HepG2 (cell line): ENCODE measurements at regions not wholly inside any gene's neighbourhood (a gene's known extent, or its start where the extent isn't known, plus 50 kb on each side); places are given as distances from the start of the nearest gene placed in this dataset.

ENCODE experiments used
- ATAC-seq: fragments of 200-7000 bp; cut with Tn5 transposase; 3 replicates; pipeline ENCODE4 v1.9.1; 2020; ENCODE audit warnings: mild to moderate bottlenecking, moderate library complexity
- BruUV-seq: library from RNA; stranded (reverse); fragments of 400-500 nt; replicated peaks from 2 replicates; lab custom pipeline; 2021; lab: Mats Ljungman, UMichigan
- CTCF ChIA-PET: fragments of 300-600 bp; formaldehyde crosslinking; extraction: SDS; loops from one replicate; lab custom pipeline; 2021; ENCODE audit warnings: low total read pairs, inconsistent platforms, low intra/inter-chr PET ratio; lab: Yijun Ruan, JAX
- POLR2A ChIA-PET: fragments of 350-600 bp; sonication (Branson Sonifier 250); formaldehyde crosslinking; loops from one replicate; lab custom pipeline; 2020; ENCODE audit warnings: antibody characterized with exemption, inconsistent platforms; lab: Yijun Ruan, JAX
- DNase-seq: peaks from one replicate; pipeline ENCODE4 v3.0.0-alpha.2; 2015; ENCODE audit warnings: low spot score
- FAIRE-seq: peaks from 3 replicates; lab custom pipeline; 2011; peaks lifted over from hg19 to GRCh38; lab: Jason Lieb, UNC
- H2AFZ ChIP-seq: one replicate; pipeline ENCODE4 v1.6.1; 2011; ENCODE audit warnings: low read length, inconsistent platforms
- H3K27ac ChIP-seq: fragments of 300-600 bp; 3 replicates; pipeline ENCODE4 v1.8.0; 2011; ENCODE audit warnings: mixed run types, mild to moderate bottlenecking, mixed read lengths, low read length, inconsistent platforms; ENCODE audit not compliant: insufficient read depth; ENCODE audit errors: extremely low read length
- H3K27me3 ChIP-seq, 2 experiments: fragments of 200-600 bp in 1 of 2; 2 replicates in 1 of 2; 3 replicates in 1 of 2; pipeline versions ENCODE4 v1.6.0 to v1.8.0; 2011; ENCODE audit warnings: low read length in 2 of 2, mild to moderate bottlenecking in 2 of 2, moderate library complexity in 2 of 2, inconsistent platforms in 1 of 2; ENCODE audit not compliant: insufficient read depth in 2 of 2, control insufficient read depth in 1 of 2
- H3K36me3 ChIP-seq, 2 experiments: fragments of 200-600 bp in 1 of 2; replicated peaks in 1 of 2; 2 replicates in 1 of 2; 3 replicates in 1 of 2; pipeline versions ENCODE4 v1.5.1 to v1.8.0; 2011; ENCODE audit warnings: low read length in 2 of 2, inconsistent platforms in 1 of 2; ENCODE audit not compliant: insufficient read depth in 2 of 2, control insufficient read depth in 1 of 2
- H3K4me1 ChIP-seq: 2 replicates; pipeline ENCODE4 v1.5.1; 2012; ENCODE audit warnings: low read length, inconsistent platforms; ENCODE audit not compliant: insufficient read depth
- H3K4me2 ChIP-seq: 2 replicates; pipeline ENCODE4 v1.6.0; 2011; ENCODE audit warnings: low read depth, low read length, inconsistent platforms
- H3K4me3 ChIP-seq, 3 experiments: fragments of 200-600 bp in 1 of 3; sonication (generic), shearing (Covaris generic) in 1 of 3; replicated peaks in 1 of 3; 2 replicates each; pipeline ENCODE4 v1.5.1; 2011 to 2016; ENCODE audit warnings: low read length in 3 of 3, inconsistent platforms in 2 of 3, low read depth in 2 of 3, mild to moderate bottlenecking in 2 of 3, control low read depth in 1 of 3, mixed read lengths in 1 of 3; ENCODE audit not compliant: insufficient read depth in 1 of 3
- H3K79me2 ChIP-seq: one replicate; pipeline ENCODE4 v1.6.1; 2011; ENCODE audit warnings: low read length, inconsistent platforms; ENCODE audit not compliant: insufficient read depth
- H3K9ac ChIP-seq: 2 replicates; pipeline ENCODE4 v1.6.0; 2011; ENCODE audit warnings: mild to moderate bottlenecking, low read depth, low read length, inconsistent platforms; ENCODE audit not compliant: insufficient read depth
- H3K9me3 ChIP-seq: 2 replicates; pipeline ENCODE4 v1.5.1; 2012; ENCODE audit warnings: mild to moderate bottlenecking, low read length
- H4K20me1 ChIP-seq: 2 replicates; pipeline ENCODE4 v1.6.0; 2011; ENCODE audit warnings: inconsistent platforms, mild to moderate bottlenecking, low read length, moderate library complexity; ENCODE audit not compliant: insufficient read depth
- FOXP1 ChIP-seq, 2 experiments: fragments of 450-650 bp in 1 of 2; IDR thresholded peaks; 2 replicates each; pipeline ENCODE4 v1.6.1; 2017 to 2018; ENCODE audit warnings: antibody characterized with exemption in 1 of 2
- NFIB ChIP-seq: sonication (generic); formaldehyde crosslinking; IDR thresholded peaks from 2 replicates; pipeline ENCODE4 v1.9.0; 2021; ENCODE audit warnings: missing genetic modification reagents, mild to moderate bottlenecking, borderline replicate concordance
- PCBP2 ChIP-seq: fragments of 200-400 bp; formaldehyde crosslinking; optimal IDR thresholded peaks from 2 replicates; pipeline ENCODE3; 2018; ENCODE audit warnings: low read length, low read depth; ENCODE audit not compliant: poor library complexity, severe bottlenecking
- RXRB ChIP-seq: IDR thresholded peaks from 2 replicates; pipeline ENCODE4 v1.6.1; 2016; ENCODE audit warnings: borderline replicate concordance, missing genetic modification reagents, missing compliant biosample characterization
- SRSF9 ChIP-seq: fragments of 200-400 bp; formaldehyde crosslinking; IDR thresholded peaks from 2 replicates; pipeline ENCODE4 v1.6.1; 2018; ENCODE audit warnings: borderline replicate concordance, mild to moderate bottlenecking, low read depth, low read length; ENCODE audit not compliant: insufficient read depth, poor library complexity, severe bottlenecking
- ZFP1 ChIP-seq: IDR thresholded peaks from 2 replicates; pipeline ENCODE4 v1.6.1; 2016
- ZNF10 ChIP-seq: sonication (generic); formaldehyde crosslinking; IDR thresholded peaks from 2 replicates; pipeline ENCODE4 v1.4.0; 2020; ENCODE audit warnings: mild to moderate bottlenecking, low read depth, missing genetic modification reagents, borderline replicate concordance
- ZNF138 ChIP-seq: sonication (generic); formaldehyde crosslinking; IDR thresholded peaks from 2 replicates; pipeline ENCODE4 v1.5.0; 2020; ENCODE audit warnings: mild to moderate bottlenecking, low read depth, missing genetic modification reagents
- ZNF232 ChIP-seq: sonication (generic); formaldehyde crosslinking; IDR thresholded peaks from 2 replicates; pipeline ENCODE4 v1.4.0; 2020; ENCODE audit warnings: missing genetic modification reagents, borderline replicate concordance
- ZNF563 ChIP-seq: sonication (generic); formaldehyde crosslinking; IDR thresholded peaks from 2 replicates; pipeline ENCODE4 v1.8.0; 2022; ENCODE audit warnings: mild to moderate bottlenecking, moderate library complexity, missing genetic modification reagents
- ZNF768 ChIP-seq: sonication (generic); formaldehyde crosslinking; IDR thresholded peaks from 2 replicates; pipeline ENCODE4 v1.4.0; 2020; ENCODE audit warnings: missing genetic modification reagents
- WGBS: methylation state at CpG from one replicate; pipeline ENCODE4 v1.1.6; 2017; ENCODE audit warnings: low lambda C conversion rate; 5-methylcytosine and 5-hydroxymethylcytosine counted together
- in situ Hi-C: cut with HindIII; loops from 2 replicates; pipeline ENCODE4 v1.10.0; 2017; ENCODE audit warnings: low pct_unique_long_range_greater_than_20kb; ENCODE audit not compliant: extremely low pct_ligation_motif_present
- intact Hi-C: fragments of 100-400 bp; cut with micrococcal nuclease; formaldehyde crosslinking; loops from one replicate; pipeline ENCODE4 v1.10.0; 2022; ENCODE audit not compliant: unreplicated experiment
- TF ChIP-seq, protein P1 (sequence below): sonication (generic); formaldehyde crosslinking; IDR thresholded peaks from 2 replicates; pipeline ENCODE4 v1.4.0; 2020; ENCODE audit warnings: mild to moderate bottlenecking, missing genetic modification reagents
- TF ChIP-seq, protein P2 (sequence below): sonication (generic); formaldehyde crosslinking; IDR thresholded peaks from 2 replicates; pipeline ENCODE4 v1.4.0; 2020; ENCODE audit warnings: mild to moderate bottlenecking, missing genetic modification reagents

- Histone ChIP-seq H3K27ac (no peak overlapping the region), H3K36me3 (no peaks in the 10 kb centered on the region), H3K9ac (no peak overlapping the region), H3K79me2 (no peaks in the 10 kb centered on the region), H4K20me1 (no peaks in the 10 kb centered on the region), H2AFZ (no peak overlapping the region), H3K4me2 (no peak overlapping the region), H3K4me1 (0 out of 2 replicates have a peak, but pooled peaks cover 5% of the 10 kb centered on the region), H3K9me3 (no peaks in the 10 kb centered on the region), H3K4me3 (no peak overlapping the region), H3K27me3 (no peaks in the 10 kb centered on the region)
- DNase-seq: no peak
- no peak for ATAC-seq
- CTCF ChIA-PET: no interaction called here
- 62% methylated on average over 1 of the region's 1 CpG for WGBS
- POLR2A ChIA-PET: no interaction called here
- no TSS peak for BruUV-seq
- in situ Hi-C loops (no loop called here), intact Hi-C loops (no loop called here)
- no peak for FAIRE-seq
- TF ChIP-seq ZNF768 (CRISPR knock-in tag) (no peak), ZNF10 (CRISPR knock-in tag) (no peak), NFIB (no peak), SRSF9 (no peak), ZNF232 (CRISPR knock-in tag) (no peak), FOXP1 (IDR thresholded peaks at IDR 0.05) (no peak), FOXP1 (CRISPR knock-in tag; IDR thresholded peaks at IDR 0.05) (no peak), PCBP2 (no peak), RXRB (CRISPR knock-in tag) (no peak), ZNF563 (CRISPR knock-in tag) (no peak), ZNF138 (CRISPR knock-in tag) (no peak), ZFP1 (CRISPR knock-in tag) (no peak)
- TF ChIP-seq, protein P1, sequence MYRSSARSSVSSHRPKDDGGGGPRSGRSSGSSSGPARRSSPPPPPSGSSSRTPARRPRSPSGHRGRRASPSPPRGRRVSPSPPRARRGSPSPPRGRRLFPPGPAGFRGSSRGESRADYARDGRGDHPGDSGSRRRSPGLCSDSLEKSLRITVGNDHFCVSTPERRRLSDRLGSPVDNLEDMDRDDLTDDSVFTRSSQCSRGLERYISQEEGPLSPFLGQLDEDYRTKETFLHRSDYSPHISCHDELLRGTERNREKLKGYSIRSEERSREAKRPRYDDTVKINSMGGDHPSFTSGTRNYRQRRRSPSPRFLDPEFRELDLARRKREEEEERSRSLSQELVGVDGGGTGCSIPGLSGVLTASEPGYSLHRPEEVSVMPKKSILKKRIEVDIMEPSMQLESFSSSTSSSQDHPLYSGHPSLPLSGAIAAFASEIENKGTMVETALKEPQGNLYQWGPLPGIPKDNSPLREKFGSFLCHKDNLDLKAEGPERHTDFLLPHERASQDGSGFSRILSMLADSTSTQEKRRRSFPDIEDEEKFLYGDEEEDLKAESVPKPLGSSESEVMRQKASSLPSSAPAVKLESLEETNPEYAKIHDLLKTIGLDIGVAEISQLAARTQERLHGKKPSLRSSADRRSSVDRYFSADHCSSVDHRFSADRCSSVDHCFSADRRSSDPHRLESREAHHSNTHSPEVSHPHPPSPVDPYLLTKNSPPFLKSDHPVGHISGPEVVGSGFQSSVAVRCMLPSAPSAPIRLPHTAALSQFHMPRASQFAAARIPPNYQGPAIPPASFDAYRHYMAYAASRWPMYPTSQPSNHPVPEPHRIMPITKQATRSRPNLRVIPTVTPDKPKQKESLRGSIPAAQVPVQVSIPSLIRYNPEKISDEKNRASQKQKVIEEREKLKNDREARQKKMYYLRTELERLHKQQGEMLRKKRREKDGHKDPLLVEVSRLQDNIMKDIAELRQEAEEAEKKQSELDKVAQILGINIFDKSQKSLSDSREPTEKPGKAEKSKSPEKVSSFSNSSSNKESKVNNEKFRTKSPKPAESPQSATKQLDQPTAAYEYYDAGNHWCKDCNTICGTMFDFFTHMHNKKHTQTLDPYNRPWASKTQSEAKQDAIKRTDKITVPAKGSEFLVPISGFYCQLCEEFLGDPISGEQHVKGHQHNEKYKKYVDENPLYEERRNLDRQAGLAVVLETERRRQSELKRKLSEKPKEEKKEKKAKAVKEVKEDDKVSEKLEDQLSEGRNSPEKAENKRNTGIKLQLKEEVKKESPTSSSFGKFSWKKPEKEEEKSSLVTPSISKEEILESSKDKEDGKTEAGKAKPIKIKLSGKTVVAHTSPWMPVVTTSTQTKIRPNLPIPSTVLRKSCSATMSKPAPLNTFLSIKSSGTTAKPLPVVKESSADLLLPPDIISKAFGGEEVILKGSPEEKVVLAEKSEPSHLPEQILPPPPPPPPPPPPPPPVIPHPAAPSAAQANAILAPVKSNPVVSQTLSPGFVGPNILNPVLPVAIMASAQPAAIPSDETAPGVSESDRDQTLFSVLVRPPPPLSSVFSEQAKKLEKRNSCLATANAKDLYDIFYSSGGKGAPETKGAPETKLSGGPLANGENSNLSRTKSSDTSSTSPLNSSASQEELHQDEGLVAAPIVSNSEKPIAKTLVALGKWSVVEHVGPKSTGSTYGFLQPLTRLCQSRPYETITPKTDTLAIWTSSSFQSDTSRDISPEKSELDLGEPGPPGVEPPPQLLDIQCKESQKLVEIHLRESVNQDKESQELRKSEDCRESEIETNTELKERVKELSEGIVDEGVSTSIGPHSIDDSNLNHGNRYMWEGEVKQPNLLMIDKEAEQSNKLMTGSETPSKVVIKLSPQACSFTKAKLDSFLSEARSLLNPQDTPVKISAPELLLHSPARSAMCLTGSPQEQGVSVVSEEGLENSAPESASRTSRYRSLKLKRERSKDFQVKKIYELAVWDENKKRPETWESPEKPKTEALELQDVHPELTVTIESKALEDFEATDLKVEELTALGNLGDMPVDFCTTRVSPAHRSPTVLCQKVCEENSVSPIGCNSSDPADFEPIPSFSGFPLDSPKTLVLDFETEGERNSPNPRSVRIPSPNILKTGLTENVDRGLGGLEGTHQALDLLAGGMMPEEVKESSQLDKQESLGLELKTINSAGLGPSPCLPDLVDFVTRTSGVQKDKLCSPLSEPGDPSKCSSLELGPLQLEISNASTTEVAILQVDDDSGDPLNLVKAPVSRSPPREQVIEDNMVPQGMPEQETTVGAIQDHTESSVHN (CRISPR knock-in tag): no peak
- TF ChIP-seq, protein P2, sequence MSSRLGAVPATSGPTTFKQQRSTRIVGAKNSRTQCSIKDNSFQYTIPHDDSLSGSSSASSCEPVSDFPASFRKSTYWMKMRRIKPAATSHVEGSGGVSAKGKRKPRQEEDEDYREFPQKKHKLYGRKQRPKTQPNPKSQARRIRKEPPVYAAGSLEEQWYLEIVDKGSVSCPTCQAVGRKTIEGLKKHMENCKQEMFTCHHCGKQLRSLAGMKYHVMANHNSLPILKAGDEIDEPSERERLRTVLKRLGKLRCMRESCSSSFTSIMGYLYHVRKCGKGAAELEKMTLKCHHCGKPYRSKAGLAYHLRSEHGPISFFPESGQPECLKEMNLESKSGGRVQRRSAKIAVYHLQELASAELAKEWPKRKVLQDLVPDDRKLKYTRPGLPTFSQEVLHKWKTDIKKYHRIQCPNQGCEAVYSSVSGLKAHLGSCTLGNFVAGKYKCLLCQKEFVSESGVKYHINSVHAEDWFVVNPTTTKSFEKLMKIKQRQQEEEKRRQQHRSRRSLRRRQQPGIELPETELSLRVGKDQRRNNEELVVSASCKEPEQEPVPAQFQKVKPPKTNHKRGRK (CRISPR knock-in tag): no peak
Observed at GRCh38 chr6:71371559-71371958, 82.9 kb downstream of the OGFRL1 start.
